C1 segment of cervical spinal cord (tissue), 14 donors: ENCODE measurements at regions not wholly inside any gene's neighbourhood (a gene's known extent, or its start where the extent isn't known, plus 50 kb on each side); places are given as distances from the start of the nearest gene placed in this dataset.

Experiments
- DNase-seq, 14 donors: peaks; one replicate each; lab custom pipeline; 2025; lab: John Stamatoyannopoulos, UW

DNA sequence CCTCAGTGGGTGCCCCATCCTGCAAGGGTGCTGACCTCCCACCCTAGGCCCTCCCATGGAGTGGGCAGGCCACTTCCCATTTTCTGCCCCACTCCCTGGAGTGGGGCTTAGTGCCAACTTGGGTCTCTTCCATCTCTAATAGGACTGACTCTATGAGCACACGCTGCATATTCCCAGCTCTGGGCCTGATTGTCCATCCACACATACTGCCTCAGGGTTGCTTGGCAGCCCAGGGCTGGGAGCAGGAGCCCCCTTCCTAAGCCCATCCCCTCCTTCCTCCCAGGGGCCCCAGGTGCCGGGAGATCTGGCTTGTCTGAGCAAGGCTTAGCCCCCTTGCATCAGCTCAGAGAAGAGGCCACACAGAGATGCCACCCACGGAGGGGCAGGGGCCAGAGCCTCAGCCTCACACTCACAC is 55.1 kb downstream of the PJA1 start:
- DNase-seq = no peak

DNA sequence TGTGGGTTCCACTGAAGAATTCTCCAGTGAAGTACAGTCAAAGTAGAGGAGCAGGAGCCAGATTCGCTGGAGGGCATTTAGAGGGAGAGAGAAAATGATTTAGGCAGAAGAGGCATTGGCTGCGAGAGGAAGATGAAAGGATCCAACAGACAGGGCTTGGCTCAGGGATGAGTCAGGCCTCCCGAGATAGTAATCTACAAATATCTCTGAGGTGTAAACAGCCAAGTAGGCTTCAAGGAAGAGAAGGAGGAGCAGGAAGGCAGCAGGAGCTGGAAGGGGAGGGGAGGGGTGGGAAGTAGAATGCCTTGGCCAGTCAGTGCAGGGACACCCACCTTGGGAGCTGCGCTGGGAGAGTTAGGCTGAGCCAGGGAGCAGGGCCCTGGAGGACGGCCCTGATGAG is 55.5 kb downstream of the PJA1 start:
- DNase-seq = no peak

DNA sequence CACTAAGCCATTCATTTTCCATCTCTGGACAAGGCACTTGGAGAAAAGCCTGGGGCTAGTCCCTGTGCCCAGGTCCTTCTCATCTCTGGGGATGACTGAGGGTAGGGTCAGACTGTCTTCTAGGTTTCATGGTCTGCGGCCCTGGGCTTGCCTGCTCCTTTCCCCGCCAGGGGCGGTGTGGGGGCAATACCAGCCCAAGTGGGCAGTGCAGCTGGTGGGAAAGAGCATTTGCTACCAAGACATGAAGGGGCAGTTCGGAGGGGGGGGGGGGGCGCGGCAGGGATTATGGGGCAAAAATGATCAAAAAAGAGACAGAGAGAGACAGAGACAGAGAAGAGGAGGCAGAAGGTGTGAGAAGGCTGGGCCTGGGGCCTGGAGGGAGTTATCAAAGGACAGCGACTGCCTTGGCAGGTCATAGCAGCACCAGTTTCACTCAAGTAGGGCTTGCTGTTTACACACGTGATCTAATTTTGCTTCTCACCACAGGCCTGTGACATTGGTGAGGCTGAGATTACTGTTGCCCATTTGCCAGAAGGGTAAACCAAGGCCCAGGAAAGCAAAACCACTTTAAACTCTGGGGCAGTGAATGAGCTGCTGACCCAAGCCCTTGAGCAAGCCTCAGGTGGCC is 56.1 kb downstream of the PJA1 start:
- DNase-seq = no peak

DNA sequence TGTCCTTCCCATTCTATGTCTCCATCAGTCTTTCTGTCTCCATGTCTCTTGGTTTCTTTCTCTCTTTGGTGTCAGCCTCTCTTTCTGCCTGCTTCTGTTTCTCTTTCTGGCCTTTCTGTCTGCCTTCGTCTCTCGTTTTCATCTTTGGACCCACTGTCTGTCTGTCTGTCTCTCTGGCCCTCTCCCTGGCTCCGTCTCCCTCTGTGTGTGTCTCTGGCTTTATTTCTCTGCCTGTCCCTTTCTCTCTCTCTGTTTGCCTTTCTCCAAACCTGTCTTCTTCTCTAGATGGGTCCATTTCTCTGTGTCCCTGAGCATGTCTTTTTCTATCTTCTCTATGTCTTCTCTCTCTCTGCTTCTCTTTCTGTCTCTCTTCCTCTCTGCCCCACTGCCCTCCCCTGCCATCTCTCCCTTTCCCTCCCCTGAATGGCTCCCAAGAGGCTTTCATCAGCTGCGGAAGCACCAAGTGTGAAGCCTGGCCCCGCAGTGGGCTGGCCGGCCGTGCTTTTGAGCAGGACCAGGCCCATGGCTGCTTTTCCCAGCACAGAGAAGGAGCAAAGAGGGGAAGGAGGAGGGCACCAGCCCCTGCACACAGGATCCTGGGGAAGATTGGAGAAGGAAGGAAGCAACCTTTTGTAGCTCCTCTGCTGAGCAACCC is 57.4 kb downstream of the PJA1 start:
- no peak for DNase-seq

DNA sequence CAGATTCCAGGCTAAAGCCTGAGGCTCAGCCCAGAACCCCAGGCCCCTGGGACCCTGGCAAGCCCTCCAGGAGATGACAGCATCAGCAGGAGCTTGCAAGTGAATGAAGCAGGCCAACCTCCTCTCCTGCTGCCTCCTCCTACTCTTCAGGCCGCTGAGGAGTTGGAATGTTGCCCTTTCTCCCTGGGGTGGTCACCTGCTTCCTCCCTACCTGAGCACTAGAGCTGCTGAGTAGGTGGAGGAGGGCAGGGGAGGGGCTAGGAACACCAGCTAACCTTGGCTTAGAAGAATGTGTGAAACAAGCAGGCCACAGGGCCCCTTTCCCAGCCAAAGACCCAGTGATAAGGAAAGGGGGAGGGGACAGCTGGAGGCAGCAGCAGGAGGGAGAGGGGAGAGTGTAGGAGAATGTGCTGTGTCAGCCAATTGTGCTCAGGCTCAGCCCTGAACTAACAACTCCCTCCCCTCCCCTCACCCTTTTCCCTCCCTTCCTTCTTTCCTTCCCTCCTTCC is 58.0 kb downstream of the PJA1 start:
- DNase-seq = no peak

DNA sequence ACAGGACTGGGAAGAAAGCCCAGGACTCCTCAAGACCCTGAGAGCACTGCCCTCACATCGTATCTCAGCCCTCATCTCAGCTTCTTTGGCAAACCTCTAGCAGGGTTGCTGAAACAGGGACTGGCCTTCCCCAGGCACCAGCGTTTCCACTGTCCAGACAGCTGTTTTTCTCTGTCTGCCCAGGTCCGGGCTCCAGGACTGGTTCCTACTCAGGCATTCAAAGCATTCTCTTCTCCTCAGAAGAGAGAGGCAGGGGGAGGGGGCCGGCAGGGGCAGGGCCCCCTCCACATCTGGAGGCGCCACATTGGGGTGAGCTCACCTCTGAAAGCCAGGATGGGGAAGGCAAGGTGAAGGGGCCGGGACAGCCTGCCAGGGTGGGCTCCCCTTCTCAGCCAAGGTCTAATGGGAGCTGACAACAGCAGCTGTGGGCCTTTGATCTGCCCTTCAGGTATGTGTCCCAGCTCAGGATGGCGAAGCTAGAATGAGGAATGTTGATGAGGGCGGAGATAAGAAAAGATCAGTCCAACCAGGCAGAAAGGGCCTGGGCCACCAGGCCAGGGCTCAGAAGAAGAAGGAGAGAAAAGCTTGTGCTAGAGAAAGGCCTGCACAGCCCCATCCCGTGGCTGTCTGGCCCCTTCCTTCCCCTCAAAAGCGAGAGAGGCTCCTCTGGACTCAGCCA is 60.4 kb downstream of the PJA1 start:
- no peak for DNase-seq

DNA sequence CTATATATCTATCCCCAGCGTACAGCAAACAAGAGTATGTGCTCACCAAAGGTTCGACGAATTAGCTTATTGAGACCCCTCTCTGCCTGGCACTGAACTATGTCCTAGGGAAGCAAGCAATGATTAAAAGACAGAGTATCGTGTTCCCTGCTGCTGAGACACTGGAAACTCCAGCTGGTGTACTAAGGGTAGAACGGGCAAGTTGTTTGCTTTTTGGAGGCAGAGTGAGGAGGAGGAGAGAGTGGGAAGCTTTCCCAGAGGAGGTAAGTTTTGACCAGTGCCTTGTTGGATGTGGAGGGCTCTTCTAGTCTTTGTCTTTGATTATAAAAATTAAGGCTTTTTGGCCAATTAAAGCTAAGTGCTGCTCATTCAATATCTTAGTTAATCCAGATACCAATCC is 61.7 kb downstream of the PJA1 start:
- DNase-seq = no peak

DNA sequence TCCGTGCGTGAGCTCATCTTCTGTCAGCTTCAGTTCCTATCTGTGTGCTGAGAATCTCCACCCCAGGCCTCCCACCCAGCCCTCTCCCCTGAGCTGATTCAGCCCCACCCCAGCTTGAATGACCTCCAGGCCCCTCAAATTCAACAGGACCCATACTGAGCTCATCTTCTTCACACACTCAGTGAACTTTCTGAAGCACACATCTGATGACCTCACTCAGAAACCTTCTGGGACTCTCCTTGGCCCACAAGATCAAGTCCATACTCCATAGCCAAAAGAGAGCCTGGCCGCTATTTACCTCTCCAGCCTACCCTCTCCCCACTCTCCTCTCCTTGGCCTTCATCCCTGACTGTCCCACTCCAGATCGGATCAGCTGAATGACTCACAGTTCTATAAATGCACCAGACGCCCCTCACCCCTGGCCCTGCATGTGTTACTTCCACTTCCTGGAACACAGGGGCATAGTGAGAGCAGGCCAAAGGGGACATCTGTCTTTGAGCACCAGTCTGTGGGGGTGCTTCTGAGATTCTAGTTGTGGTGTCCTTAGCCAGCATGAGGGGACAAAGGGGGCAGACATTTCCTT is 62.5 kb downstream of the PJA1 start:
- no peak for DNase-seq

DNA sequence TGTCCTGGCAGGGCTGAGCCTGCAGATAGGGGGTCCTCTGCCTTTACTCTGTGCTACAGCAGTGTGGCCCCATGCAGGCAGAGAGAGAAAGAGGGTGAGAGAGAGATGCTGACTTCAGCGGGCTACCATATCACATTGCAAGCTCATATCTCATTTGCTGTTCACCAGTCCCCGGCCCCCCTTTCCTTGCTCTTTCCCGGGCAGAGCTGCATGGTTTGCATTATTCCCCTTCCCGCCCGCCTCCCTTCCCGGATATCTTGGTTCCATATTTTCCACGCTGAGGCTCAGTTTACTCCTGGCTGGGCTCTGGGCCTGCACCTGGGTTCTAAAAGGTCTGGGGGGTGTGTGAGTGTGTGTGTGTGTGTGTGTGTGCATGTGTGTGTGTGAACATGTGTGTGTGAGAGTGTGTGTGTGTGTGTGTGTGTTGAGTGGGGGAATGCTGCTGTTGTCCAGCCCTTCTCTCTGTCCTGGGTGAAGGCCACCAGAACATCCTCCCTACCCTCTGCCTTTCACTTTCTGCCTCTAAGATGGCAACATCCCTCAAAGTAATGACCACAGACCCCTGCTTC is 63.5 kb downstream of the PJA1 start:
- DNase-seq = no peak

DNA sequence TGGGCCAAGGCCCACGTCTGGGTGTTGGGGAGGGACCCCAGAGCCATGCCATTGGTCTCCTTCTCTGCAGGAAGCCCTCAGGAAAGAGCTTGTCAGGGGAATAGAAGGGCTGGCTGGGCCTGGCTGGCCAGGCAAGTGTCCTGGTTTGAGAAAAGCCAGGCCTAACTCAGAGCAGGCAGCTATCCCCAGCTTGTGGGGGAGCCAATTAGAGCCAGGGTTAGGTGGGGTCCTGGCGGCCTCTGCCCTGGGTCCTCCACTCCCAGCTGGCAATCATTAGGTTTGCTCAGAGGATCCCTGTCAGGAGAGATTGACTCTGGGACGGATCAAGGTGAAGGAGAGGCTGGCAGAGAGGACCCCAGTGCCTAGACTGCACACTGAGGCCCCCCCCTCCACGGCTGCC is 64.8 kb downstream of the PJA1 start:
- no peak for DNase-seq

DNA sequence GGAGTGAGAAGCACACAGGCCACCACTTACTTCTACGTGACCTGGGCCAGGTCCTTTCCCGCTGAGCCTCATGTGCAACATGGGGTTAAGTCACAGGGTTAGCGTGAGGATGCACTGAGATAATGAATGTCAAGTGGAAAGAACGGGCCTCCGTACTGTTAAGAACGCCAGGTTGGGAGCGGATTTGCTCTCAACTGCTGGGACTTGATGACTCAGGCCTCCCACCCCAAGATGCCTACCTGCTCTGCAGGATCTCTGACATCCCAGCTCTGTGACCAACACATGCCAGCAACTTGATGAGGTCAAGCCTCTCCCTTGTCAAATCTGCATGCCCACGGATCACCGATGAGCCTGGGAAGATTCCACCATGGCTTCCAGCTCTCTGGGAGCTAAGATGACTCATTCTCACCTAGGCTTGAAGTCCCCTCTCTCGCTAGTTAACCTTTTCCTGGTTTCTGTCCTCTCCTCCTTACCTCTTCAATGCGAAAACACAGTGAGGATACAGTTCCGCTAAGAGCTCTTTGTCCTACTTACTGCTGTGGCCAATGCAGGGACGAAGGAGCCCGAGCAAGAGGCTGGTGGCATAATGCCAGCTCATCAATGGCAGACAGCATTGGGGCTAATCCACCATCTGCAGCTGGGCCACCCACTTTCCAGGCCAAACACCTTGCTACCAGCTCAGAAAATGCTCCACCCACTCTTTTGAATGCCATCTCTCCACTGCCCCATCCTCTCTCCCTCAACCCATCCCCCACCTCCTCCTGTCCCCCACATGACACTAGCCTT is 67.6 kb downstream of the PJA1 start:
- no peak for DNase-seq

DNA sequence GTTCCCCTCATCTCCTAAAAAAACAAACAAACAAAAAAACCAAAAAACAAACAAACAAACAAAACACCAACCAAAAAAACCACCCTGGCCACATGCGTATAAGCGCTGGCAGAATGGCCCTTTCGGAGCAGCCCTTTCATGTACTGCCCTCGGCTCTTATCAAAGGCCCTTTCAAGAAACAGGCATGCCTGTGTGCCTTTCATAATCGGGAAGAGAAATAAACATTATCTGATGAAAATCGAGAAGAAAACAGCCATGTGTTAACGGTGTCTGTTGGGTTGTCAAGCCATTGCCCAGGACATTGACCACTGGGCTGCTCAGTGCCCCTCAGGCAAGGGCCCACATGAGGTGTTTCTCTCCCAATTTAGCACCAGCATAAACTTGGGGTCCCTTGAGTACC is 68.3 kb downstream of the PJA1 start:
- no peak for DNase-seq

DNA sequence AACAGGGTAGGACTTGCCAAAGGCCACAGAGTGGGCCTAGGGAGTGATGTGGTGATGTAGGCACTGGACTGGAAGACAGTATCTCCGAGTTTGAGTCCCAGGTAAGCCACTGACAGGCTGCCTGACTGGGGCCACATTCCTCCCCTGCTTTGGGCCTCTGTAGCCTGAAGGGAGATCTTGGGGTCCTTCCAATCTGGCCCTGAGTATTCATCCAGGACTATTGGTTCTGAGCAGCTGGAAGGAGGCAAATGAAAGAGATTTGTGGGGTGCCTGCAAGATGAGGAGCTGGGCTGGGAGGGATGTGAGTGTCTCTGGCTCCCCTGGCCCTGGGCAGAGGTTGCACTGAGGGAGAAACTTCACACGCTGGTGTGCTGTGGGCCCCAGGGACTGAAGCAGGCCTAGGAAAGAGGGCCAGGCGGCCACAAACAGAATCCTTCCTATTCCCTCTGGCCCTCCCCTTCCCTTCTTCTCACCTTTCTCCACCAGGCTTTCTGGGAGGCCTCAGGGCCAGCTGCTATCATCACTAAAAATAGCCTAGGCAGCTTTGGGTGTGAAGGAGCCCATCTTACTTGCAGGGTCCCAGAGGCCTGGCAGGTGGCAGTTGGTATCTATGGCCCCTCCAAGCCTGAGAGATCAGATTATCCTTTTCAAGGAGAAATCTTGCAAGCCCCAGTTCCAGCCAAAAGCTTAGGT is 70.1 kb downstream of the PJA1 start:
- no peak for DNase-seq

DNA sequence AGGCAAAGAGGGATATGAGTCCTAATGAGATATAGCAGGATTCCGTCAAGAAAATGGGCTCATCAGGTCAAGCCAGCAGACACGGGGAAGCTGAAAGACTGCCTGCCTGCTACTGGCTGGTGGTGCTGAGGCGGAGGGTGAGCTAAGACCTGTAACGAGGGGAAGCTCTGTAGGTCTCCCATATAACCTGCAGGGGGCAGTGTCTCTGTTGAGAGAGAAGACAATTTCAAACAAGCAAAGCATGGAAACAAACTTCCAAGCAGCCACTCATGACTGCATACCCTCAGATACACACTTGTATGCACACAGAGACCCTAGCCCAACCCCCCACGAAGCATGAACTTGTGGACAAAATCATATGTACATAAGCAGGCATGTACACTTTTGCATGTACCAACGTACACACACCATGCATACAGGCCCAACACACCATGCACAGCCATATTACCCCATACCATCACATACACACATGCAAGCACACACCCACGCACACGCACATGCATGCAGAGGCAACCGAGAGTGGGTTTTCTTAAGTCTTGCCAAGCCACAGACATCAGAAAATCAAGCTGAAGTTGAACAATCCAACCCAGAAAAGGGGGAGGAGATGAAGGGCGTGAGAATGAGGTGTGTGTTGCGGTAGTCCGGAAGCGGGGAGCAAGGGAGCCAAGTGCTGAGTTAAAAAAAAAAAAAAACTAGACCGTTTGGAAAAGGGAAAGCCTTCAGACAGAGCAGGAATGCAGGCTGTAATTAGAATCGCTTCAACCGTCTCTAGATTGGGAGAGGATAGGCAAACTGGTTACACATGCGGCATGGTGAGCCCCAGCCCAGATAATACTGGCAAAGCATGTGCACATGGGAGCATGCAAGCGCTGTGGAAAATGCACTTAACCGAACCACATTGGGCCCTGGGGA is 71.0 kb downstream of the PJA1 start:
- peak in 5 of 14 donors; percentile 1 to 5 (median 3) for DNase-seq

DNA sequence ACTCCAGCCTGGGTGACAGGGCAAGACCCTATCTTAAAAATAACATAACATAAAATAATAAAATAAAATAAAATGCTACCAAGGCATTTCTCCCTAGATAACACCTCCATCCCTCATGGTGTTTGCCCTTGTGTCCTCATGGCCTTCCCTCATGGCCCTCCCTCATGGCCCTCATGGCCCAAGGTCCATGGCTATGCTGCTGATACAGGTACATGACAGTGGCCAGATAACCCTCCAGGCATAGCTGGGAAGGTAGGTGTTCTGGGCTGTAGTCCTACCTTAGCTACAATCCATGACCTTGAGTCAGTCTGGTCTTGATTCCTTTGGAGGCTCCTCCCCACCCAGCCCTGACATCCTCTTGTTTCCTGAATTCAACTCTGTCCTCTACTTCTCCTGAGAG is 75.2 kb downstream of the PJA1 start:
- DNase-seq = no peak

DNA sequence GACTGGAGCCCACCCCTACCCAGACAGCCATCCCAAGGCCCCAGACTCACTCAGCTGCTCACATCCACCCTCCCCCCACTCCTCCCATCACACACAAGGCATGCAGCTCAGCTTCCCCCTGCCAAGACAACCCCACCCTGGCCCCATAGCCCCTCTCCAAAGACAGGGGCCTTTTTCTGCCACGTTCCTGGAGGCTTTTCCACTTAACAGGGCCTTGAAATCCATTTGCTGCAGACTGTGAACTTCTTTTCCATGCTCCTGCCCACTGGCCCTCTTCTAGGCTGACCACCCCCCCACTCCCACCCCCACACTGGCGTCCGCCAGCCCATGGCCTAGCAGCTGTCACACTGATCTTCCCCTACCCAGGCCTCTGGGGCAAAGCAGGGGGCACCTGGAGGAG is 76.0 kb downstream of the PJA1 start:
- no peak for DNase-seq

DNA sequence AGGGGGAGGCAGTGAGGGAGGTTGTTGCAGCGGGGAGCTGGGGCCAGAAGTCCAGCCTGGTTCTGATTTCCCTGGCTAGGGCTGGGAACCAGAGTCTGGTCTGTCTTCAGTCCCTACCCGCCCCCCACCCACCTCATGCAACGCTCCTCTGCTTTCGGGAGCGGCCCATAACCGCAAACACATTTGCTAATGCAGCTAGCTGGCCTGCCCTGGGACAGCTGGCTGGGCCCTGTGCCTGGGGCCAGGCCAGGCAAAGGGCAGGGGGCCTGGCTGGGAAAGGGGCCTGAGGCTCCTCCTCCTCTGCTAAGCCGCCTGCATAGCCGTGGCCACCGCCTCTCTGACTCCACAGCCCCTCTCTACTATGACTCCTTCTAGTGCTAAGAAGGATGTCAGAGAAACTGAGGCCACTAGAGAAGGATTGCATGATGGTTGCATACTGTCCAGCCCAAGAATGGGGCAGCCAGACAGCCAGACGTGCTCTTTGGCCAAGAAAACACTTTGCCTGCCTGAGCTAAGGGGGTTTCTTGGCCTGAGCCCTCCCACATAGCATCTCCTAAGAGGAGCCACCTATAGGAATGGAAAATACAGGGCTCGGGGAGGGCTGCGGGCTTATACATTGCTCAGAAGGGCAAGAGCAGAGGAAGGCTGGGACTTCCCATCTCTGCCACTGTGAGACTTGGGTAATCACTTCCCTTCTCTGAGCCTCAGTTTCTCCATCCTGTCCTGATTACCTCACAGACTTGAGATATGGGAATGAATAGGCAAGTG is 76.9 kb downstream of the PJA1 start:
- DNase-seq = no peak

DNA sequence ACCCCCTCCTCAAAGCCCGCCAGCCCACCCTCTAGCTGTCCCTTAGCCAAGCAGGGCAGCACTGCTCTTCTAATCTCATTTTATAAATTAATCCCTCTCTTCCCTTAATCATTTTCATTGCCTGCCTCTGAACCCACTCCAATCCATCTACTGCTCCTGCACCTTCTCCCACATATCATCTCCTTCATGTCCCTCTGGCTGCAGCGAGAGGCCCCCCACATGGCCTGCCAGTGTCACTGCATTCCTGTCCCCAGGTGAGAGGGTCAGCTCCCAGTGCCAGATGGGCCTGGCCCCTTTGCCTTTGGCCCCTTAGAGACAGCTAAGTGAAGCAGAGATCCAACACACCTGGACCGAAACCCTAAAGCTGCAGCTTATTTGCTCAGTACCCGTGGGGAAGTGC is 79.4 kb downstream of the PJA1 start:
- DNase-seq = no peak

DNA sequence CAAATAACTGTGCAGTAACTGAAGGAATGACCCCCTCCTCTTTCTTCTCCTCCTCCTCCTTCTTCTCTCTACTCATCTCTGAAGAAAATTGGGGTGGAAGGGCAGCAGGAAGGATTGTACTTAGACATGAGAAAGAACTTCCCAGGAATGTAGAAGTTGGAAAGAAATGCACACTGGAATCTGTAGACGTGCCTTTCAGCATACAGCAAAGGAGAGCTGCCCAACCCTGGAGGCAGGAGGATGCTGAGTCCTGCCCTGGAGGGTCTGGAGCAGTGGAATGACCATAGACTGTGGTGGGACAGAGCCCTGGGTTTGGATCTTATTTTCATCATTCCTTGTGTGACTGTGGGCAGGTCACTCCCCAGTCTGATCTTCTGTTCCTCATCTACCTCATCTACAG is 80.1 kb downstream of the PJA1 start:
- DNase-seq = no peak
